Left colon (tissue), 2 donors: ENCODE measurements at regions not wholly inside any gene's neighbourhood (a gene's known extent, or its start where the extent isn't known, plus 50 kb on each side); places are given as distances from the start of the nearest gene placed in this dataset.

Experiments used
- ATAC-seq: fragments of 200-7000 bp; cut with Tn5 transposase; one replicate; pipeline ENCODE4 v1.9.1; 2020; ENCODE audit warnings: mild to moderate bottlenecking, moderate library complexity
- DNase-seq, 2 donors: peaks; one replicate each; pipeline ENCODE4 v3.0.0-alpha.2; 2020
- intact Hi-C, 2 donors: fragments of 100-400 bp; cut with DNase I in 1 of 2; cut with micrococcal nuclease in 1 of 2; formaldehyde crosslinking; loops; one replicate each; pipeline versions ENCODE4 v1.11.2 to v1.14.0; 2022; cut with DNase I, micrococcal nuclease
- donor health status: DM: no; HTN: no; CAD: no.
- donor health status: DM: yes; HTN: yes; CAD: no.

GRCh38 chr2:193816008-193816407, 1621.3 kb upstream of the TMEFF2 start:
- ATAC-seq (no peak), DNase-seq (no peak)
- intact Hi-C loops, result no loop called here

DNA sequence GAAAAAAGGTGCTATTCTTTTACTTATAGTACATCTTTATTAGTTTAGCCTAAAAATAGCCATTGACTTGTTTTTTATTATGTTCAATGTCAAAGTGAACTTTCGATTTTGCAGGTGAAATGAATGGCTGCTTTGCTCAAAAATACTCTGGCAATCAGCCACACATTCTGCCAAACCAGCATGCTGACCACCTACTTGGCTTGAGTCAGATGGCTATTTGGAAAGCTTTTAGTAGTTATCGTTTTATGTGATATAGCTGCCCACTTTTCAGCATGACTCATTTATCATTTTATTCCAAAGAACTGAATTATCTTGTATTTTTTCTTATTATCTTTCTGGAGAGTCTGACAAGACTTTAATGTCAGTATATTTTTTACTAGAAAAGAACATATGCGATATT, 1615.8 kb upstream of the TMEFF2 start:
- no peak for ATAC-seq
- DNase-seq, result no peak
- intact Hi-C loops, result no loop called here

DNA sequence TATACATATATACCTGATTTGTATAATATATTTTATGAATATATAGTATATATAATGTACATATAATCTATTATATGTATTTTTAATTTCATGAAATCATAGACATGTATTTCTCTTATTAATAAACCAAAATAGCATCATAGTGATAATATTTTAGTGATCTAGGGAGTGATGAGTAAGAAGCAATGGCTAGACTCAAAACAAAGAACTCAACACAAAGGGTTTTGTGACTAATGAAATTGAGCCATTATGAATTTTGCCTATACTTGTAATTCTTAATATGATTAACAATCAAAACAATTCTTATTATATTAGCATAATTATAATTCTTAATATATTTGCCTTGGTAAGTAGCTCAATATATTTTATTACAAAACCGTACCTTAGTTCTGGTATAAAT, 1614.1 kb upstream of the TMEFF2 start:
- intact Hi-C loops, result no loop called here
- ATAC-seq (no peak), DNase-seq (no peak)

DNA sequence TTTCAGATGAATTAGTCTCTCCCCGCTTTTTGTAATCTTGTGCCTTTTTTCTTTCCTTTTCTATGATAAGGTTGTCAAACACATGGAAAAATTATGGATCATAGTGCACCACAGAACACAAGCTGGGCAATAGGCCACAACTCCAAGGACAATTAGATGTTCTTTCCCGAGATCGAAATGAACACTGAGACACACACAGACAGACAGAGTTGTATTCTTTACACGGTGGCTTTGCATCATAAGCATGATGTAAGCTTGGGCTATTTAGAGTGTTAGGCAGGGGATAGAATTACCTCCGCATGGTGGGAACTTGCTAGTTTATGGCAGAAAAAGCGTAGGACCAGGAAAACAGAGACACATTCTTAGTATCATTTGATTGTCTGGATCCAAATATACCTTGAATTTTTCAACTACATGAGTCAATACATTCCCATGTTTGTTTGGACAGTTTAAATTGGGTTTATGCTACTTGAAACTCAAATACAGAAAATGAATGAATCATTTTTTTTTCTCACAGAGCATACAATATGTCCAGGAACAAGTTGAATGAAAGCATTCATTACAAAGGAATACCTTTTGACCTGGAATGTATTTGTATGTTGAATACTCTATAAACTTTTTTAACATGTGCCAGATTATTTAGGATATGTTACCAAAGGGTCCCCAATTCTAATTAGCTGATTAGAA, 1611.5 kb upstream of the TMEFF2 start:
- intact Hi-C loops, result no loop called here
- no peak for DNase-seq
- ATAC-seq, result no peak

DNA sequence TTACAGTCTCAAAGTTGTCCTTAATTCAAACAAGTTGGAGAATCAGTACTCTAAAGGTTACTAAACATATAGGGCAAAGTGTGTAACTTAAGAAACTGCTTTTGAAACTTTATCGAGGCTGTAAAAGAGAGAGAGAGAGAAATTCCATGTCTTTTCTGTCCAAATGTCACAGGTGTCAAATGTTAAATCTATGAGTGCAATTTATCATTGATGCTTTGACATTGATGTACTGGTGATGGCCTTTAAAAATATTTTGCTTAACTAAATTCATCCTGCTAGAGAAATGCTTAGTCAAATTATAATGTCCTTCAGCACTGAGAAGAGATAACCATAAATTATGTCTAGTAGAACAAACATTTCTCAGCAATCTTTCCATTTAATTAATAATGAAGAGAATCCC, 1602.1 kb upstream of the TMEFF2 start:
- intact Hi-C loops, result no loop called here
- DNase-seq (no peak), ATAC-seq (no peak)

DNA sequence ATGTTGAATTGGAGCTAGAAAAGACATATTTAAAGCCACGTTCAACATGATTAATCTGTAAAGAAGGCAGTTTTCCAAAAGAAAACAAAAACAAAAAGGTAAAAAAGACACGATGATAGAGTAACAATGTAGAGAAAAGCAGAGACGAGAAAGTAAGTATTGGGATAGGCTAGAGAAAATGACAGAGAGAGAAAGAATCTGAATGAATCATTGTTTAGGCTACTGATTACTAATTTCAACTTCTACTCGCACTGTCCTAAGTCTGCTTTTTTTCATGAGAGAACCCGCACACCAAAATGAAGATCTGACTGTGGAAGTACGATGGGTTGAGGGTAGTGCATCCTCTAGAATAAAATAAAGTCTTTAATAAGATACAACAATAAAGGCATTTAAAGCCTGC, 1599.2 kb upstream of the TMEFF2 start:
- DNase-seq (no peak), ATAC-seq (no peak)
- intact Hi-C loops, result no loop called here

DNA sequence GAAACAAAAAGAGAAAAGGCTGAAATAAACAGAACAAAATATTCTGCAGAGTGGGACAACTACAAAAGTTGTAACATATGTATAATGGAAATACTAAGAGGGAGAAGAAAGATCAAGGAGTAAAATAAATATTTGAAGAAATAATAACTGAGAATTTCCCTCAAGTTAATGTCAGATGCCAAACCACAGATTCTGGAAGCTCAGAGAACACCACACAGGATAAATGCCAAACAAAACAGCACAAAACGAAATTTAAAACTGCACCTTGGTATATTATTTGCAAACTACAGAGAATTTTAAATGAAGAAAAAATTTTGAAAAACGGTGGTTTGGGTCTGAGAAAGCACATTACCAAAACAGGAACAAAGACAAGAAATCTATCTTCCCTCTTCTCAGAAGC, 1588.9 kb upstream of the TMEFF2 start:
- intact Hi-C loops, result no loop called here
- no peak for ATAC-seq
- DNase-seq, result no peak

- intact Hi-C loops, result no loop called here
- no peak for DNase-seq
- ATAC-seq, result no peak
Measured at GRCh38 chr2:193778293-193778692, 1583.6 kb upstream of the TMEFF2 start.

DNA sequence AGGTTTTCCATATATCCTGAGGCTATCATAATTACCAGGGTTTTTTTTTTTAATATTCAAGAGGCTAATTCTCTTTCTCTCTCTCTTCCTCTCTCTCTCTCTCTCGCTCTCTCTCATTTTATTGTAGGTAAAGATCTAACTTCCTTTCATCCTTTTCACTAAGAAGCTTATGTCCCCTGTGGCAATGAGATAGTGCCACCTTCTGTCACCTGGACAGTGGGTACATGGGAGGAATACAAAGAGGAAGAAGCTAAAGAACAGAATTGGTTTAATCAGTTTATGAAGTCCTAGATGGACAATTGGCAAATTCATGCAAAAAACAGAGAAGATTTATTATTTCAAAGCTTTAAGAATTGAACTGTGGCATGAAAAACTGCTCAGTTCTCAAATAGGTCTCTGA, 1582.3 kb upstream of the TMEFF2 start:
- ATAC-seq (no peak), DNase-seq (no peak)
- intact Hi-C loops, result no loop called here

- no peak for DNase-seq
Measured at GRCh38 chr2:193774166-193774565, 1579.4 kb upstream of the TMEFF2 start.

GRCh38 chr2:193751299-193751698, 1556.6 kb upstream of the TMEFF2 start:
- intact Hi-C loops, result no loop called here
- no peak for DNase-seq
- no peak for ATAC-seq

More at GRCh38 chr2:193774166-193774565, 1579.4 kb upstream of the TMEFF2 start:
- intact Hi-C loops, result no loop called here
- ATAC-seq, result no peak

- ATAC-seq, result no peak
- no peak for DNase-seq
- intact Hi-C loops, result no loop called here
Measured at GRCh38 chr2:193749485-193749884, 1554.8 kb upstream of the TMEFF2 start.

DNA sequence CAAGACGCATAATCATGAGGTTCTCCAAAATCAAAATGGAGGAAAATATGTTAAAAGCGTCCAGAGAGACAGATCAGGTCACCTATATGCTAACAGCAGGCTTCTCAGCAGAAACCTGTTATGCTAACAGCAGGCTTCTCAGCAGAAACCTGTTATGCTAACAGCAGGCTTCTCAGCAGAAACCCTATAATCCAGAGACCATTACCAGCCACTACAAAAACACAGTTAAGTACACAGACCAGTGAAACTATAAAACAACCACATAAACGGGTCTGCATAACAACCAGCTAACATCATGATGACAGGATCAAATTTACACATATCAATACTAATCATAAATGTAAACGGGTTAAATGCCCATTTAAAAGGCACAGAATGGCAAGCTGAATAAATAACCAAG, 1548.4 kb upstream of the TMEFF2 start:
- intact Hi-C loops, result no loop called here
- ATAC-seq (no peak), DNase-seq (no peak)

GRCh38 chr2:193738892-193739291, 1544.2 kb upstream of the TMEFF2 start:
- ATAC-seq (no peak), DNase-seq (no peak)
- intact Hi-C loops, result no loop called here

DNA sequence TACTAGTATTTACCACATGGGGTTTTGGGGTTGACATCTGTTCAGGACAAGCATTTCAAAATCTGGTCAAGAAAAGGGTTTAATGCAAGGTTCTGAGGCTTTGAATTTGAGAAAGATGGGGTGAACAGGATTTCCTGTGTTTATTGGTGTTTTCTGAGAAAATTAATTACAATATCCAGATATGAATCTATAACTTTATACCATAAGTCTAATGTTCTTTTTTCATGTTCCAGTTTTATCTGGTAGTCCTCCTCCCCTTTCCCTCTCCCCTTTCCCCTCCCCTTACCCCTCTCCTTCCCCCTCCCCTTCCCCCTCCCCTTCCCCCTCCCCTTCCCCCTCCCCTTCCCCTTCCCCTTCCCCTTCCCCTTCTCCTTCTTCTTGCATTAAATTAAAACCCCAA, 1518.2 kb upstream of the TMEFF2 start:
- no peak for DNase-seq
- ATAC-seq, result no peak
- intact Hi-C loops, result no loop called here

DNA sequence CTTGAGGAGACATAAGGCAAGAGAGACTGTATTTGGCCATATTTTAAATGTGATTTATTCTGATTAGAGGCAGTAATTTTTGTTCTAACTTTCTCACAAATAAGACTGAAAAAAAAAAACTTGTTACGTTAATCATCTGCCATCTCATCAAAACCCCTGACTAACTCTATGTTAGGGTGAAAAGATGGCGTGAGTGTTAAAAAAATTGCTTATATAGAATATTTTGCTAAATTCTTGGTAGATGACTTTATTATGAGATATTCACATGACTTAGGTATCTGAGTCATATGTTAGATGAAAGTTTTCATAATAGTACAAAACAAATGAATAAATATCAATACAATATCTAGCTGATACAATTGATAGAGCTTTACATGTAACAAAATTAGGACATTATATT, 1508.7 kb upstream of the TMEFF2 start:
- intact Hi-C loops, result no loop called here
- ATAC-seq (no peak), DNase-seq (no peak)

- ATAC-seq (no peak), DNase-seq (no peak)
- intact Hi-C loops, result no loop called here
Measured at GRCh38 chr2:193701484-193701883, 1506.8 kb upstream of the TMEFF2 start.

GRCh38 chr2:193695367-193695766, 1500.6 kb upstream of the TMEFF2 start:
- DNase-seq, result no peak

DNA sequence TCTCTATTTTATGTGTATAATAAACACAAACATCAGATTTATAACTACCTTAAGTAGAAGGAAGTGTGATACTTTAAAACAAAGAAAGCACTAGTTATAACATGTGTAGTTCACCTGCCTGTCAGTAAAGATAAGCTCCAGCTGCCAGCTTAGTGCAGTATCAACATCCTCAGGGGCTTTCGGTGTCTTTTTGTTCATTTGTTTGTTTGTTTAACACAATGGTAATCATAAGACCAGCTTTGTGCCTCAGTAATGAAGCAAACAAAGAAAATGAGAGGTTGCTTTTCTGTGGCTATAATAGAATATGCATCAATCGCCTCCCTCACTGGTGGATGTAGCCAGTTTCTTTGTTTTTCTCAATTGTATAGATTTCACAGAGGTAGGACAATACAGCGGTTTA, 1499.0 kb upstream of the TMEFF2 start:
- no peak for DNase-seq
- ATAC-seq, result no peak
- intact Hi-C loops, result no loop called here

More at GRCh38 chr2:193695367-193695766, 1500.6 kb upstream of the TMEFF2 start:
- intact Hi-C loops, result no loop called here
- ATAC-seq, result no peak

GRCh38 chr2:193690572-193690971, 1495.8 kb upstream of the TMEFF2 start:
- no peak for DNase-seq
- intact Hi-C loops, result no loop called here
- no peak for ATAC-seq

GRCh38 chr2:193687195-193687594, 1492.5 kb upstream of the TMEFF2 start:
- intact Hi-C loops, result no loop called here

More at GRCh38 chr2:193687195-193687594, 1492.5 kb upstream of the TMEFF2 start:
- no peak for ATAC-seq
- DNase-seq, result no peak
